ENCODE measurements at regions not wholly inside any gene's neighbourhood (a gene's known extent, or its start where the extent isn't known, plus 50 kb on each side); places are given as distances from the start of the nearest gene placed in this dataset.
"Not testable (repeated sequence)": the region's sequence is repeated elsewhere in the genome, so short reads cannot be mapped to it uniquely, and the experiment has no call there.

- Mint-ChIP-seq H3K4me3 (ENCODE audit: unreplicated experiment) (no peak overlapping the region), H3K4me1 (ENCODE audit: low read depth) (no peaks in the 10 kb centered on the region), H3K27me3 (ENCODE audit: low read depth) (peaks cover 3% of the 10 kb centered on the region), H3K36me3 (ENCODE audit: low read depth) (no peaks in the 10 kb centered on the region), H3K9me3 (ENCODE audit: low read depth) (peaks cover 6% of the 10 kb centered on the region), H3K27ac (ENCODE audit: unreplicated experiment) (no peak overlapping the region)
- no peak for DNase-seq (ENCODE audit: low spot score)
- TF ChIP-seq, protein P1, sequence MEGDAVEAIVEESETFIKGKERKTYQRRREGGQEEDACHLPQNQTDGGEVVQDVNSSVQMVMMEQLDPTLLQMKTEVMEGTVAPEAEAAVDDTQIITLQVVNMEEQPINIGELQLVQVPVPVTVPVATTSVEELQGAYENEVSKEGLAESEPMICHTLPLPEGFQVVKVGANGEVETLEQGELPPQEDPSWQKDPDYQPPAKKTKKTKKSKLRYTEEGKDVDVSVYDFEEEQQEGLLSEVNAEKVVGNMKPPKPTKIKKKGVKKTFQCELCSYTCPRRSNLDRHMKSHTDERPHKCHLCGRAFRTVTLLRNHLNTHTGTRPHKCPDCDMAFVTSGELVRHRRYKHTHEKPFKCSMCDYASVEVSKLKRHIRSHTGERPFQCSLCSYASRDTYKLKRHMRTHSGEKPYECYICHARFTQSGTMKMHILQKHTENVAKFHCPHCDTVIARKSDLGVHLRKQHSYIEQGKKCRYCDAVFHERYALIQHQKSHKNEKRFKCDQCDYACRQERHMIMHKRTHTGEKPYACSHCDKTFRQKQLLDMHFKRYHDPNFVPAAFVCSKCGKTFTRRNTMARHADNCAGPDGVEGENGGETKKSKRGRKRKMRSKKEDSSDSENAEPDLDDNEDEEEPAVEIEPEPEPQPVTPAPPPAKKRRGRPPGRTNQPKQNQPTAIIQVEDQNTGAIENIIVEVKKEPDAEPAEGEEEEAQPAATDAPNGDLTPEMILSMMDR (IDR thresholded peaks at IDR 0.05) = no peak
Measured at GRCh38 chr18:62648045-62648678, 67.2 kb upstream of the PHLPP1 start.

DNA sequence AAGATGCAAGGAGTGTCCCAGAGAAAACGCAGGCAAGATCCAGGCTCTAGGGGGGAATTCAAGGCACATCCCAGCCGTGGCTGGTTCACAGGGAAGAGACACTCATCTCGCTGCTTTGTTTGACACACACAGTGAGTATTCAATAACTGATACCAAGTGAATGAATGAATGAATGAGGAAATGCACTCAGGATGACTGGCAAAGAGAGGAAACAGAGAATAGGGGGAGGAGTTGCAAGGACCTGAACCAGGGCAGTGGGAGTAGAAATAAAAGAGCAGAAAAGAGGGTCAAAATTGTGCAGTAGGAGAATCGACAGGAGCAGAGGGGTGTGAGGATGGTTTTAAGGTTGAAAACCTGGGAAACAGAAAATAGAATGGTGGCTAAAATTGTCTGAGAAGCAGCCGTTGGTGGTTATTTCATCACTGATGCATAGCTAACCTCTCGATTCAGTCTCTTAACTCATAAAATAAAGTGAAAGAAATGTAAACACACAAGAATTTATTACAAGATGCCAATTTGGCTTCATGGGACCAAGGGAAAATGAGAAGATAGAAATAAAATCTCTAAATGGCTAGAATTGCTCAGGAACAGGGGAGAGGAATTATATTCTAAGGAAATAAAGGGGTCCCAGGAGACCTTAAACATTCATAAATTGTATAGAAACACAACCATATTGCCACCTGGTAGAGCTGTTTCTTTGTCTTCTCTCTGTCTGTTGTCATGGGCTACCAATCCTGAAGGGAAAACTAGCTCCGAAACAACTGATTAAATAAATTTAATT is 63.9 kb upstream of the PHLPP1 start:
- no peaks in the 10 kb centered on the region for H3K36me3 Mint-ChIP-seq (ENCODE audit: low read depth)
- H3K9me3 Mint-ChIP-seq (ENCODE audit: low read depth) = no peaks in the 10 kb centered on the region
- H3K27ac Mint-ChIP-seq (ENCODE audit: unreplicated experiment) = no peak overlapping the region
- TF ChIP-seq, protein P1 (IDR thresholded peaks at IDR 0.05) = no peak
- no peaks in the 10 kb centered on the region for H3K4me1 Mint-ChIP-seq (ENCODE audit: low read depth)
- DNase-seq (ENCODE audit: low spot score) = no peak
- no peak overlapping the region for H3K4me3 Mint-ChIP-seq (ENCODE audit: unreplicated experiment)
- peaks cover 3% of the 10 kb centered on the region for H3K27me3 Mint-ChIP-seq (ENCODE audit: low read depth)

DNA sequence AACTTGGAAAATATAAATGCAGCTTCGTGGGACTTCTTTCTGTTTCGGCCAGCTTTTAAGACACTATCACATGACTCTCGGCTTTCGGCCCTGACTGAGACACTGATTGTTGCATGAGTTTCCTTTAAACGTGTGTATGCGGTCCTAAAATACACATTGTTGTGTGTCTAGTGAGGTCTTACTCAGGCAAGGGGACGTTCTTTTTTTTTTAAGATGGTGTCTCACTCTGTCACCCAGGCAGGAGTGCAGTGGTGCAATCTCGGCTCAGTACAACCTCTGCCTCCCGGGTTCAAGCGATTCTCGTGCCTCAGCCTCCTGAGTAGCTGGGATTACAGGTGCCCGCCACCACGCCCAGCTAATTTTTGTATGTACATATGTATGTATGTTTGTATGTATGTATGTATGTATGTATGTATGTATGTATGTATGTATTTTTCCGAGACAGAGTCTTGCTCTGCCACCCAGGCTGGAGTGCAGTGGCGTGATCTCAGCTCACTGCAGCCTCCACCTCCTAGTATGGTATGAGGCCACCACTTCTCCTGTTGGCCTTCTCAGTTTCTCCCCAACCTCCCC is 63.2 kb upstream of the PHLPP1 start:
- not testable (repeated sequence) for H3K4me1 Mint-ChIP-seq (ENCODE audit: low read depth); H3K36me3 Mint-ChIP-seq (ENCODE audit: low read depth); H3K27ac Mint-ChIP-seq (ENCODE audit: unreplicated experiment); H3K4me3 Mint-ChIP-seq (ENCODE audit: unreplicated experiment); H3K9me3 Mint-ChIP-seq (ENCODE audit: low read depth); DNase-seq (ENCODE audit: low spot score); H3K27me3 Mint-ChIP-seq (ENCODE audit: low read depth)

DNA sequence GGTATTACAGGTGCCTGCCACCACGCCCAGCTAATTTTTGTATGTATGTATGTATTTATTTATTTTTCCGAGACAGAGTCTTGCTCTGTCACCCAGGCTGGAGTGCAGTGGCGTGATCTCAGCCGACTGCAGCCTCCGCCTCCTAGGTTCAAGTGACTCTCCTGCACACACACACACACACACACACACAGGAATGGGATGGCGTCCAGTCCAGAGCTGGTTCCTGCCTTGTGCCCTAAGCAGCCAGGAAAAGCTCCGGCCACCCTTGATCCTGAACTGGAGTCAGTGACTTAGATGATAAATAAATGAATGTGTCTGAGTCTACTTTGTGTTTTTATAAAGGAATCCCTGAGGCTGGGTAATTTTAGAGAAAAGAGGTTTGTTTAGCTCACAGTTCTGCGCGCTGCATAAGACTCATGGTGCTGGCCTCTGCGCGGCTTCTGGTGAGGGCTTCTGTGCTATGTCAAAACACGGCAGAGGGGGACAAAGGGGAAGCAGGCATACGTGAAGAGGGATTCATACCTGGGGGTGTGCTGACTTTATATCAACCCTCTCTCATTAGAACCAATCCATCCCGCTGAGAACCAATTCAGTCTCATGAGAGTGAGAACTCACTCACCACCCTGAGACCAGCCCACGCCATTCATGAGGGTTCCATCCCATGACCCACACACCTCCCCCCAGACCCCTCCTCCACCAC is 59.7 kb upstream of the PHLPP1 start:
- Mint-ChIP-seq H3K27ac (ENCODE audit: unreplicated experiment) (no peak overlapping the region), H3K4me1 (ENCODE audit: low read depth) (no peaks in the 10 kb centered on the region), H3K9me3 (ENCODE audit: low read depth) (peaks cover 2% of the 10 kb centered on the region), H3K27me3 (ENCODE audit: low read depth) (peaks cover 3% of the 10 kb centered on the region), H3K36me3 (ENCODE audit: low read depth) (no peaks in the 10 kb centered on the region), H3K4me3 (ENCODE audit: unreplicated experiment) (no peak overlapping the region)
- TF ChIP-seq, protein P1 (IDR thresholded peaks at IDR 0.05) = no peak
- no peak for DNase-seq (ENCODE audit: low spot score)

- Mint-ChIP-seq H3K9me3 (ENCODE audit: low read depth) (peaks cover 2% of the 10 kb centered on the region), H3K27me3 (ENCODE audit: low read depth) (no peaks in the 10 kb centered on the region), H3K4me1 (ENCODE audit: low read depth) (no peaks in the 10 kb centered on the region), H3K27ac (ENCODE audit: unreplicated experiment) (no peak overlapping the region), H3K36me3 (ENCODE audit: low read depth) (no peaks in the 10 kb centered on the region), H3K4me3 (ENCODE audit: unreplicated experiment) (no peak overlapping the region)
- no peak for DNase-seq (ENCODE audit: low spot score)
- TF ChIP-seq, protein P1 (IDR thresholded peaks at IDR 0.05) = no peak
Measured at GRCh38 chr18:62658028-62658427, 57.3 kb upstream of the PHLPP1 start.
